ENCODE measurements at regions not wholly inside any gene's neighbourhood (a gene's known extent, or its start where the extent isn't known, plus 50 kb on each side); places are given as distances from the start of the nearest gene placed in this dataset.

- DNase-seq, result no peak
These were observed 190.0 kb upstream of the MGMT start for GRCh38 chr10:129277084-129277483.

- DNase-seq, result no peak
These were observed 189.2 kb upstream of the MGMT start for GRCh38 chr10:129277841-129278240.

GRCh38 chr10:129278686-129279085, 188.4 kb upstream of the MGMT start:
- DNase-seq, result no peak

- DNase-seq, result no peak
These were observed 187.4 kb upstream of the MGMT start for GRCh38 chr10:129279446-129280154.

GRCh38 chr10:129280155-129280502, 186.9 kb upstream of the MGMT start:
- DNase-seq, result no peak

GRCh38 chr10:129280908-129281586, 186.0 kb upstream of the MGMT start:
- DNase-seq, result no peak

GRCh38 chr10:129285459-129285858, 181.6 kb upstream of the MGMT start:
- no peak for DNase-seq

GRCh38 chr10:129288999-129289584, 177.9 kb upstream of the MGMT start:
- no peak for DNase-seq

GRCh38 chr10:129293991-129294700, 172.9 kb upstream of the MGMT start:
- no peak for DNase-seq

- no peak for DNase-seq
These were observed 172.1 kb upstream of the MGMT start for GRCh38 chr10:129294944-129295343.

- no peak for DNase-seq
These were observed 162.0 kb upstream of the MGMT start for GRCh38 chr10:129305046-129305445.

GRCh38 chr10:129307141-129307540, 159.9 kb upstream of the MGMT start:
- no peak for DNase-seq

GRCh38 chr10:129308953-129309564, 158.0 kb upstream of the MGMT start:
- DNase-seq, result no peak

- DNase-seq, result no peak
These were observed 157.5 kb upstream of the MGMT start for GRCh38 chr10:129309565-129309964.

- no peak for DNase-seq
These were observed 156.2 kb upstream of the MGMT start for GRCh38 chr10:129310881-129311280.

GRCh38 chr10:129319934-129320333, 147.1 kb upstream of the MGMT start:
- no peak for DNase-seq

GRCh38 chr10:129320340-129320739, 146.7 kb upstream of the MGMT start:
- DNase-seq, result no peak

- no peak for DNase-seq
These were observed 145.3 kb upstream of the MGMT start for GRCh38 chr10:129321727-129322126.

GRCh38 chr10:129322933-129323820, 143.9 kb upstream of the MGMT start:
- DNase-seq, result no peak

- no peak for DNase-seq
These were observed 143.2 kb upstream of the MGMT start for GRCh38 chr10:129323879-129324278.

GRCh38 chr10:129325893-129326292, 141.1 kb upstream of the MGMT start:
- no peak for DNase-seq

GRCh38 chr10:129328546-129328945, 138.5 kb upstream of the MGMT start:
- no peak for DNase-seq

Measured in NCI-H187 treated with DMSO at 0.1 percent for 48 hours (cell line).